GM19328 (cell line): ENCODE measurements at regions not wholly inside any gene's neighbourhood (a gene's known extent, or its start where the extent isn't known, plus 50 kb on each side); places are given as distances from the start of the nearest gene placed in this dataset.
"Not testable (repeated sequence)": the region's sequence is repeated elsewhere in the genome, so short reads cannot be mapped to it uniquely, and the experiment has no call there.

Source experiments
- ATAC-seq: cut with Tn5 transposase; IDR thresholded peaks from one replicate; pipeline ENCODE4 v1.9.1; 2021; ENCODE audit warnings: mild to moderate bottlenecking, moderate library complexity; ENCODE audit not compliant: unreplicated experiment

DNA sequence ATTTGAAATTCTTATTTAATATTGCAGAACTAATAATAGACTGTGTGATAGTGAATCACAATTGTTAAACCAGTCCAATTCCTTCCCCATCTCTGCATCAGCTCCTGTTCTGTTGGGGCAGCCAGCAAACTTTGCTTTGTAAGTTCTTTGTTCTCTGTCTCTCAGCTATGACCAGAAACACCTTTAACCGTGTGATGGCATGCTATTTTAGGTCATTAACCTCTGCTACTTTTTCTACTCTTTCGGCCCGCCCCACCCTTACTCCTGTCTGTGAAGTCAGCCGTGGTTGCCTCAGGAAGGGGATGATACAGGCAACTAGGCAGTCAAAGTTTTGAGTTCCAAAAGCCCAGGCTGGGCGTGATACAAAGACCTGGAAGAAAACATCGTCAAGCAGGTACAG, 51.3 kb upstream of the EGFL6 start:
- ATAC-seq: no peak

DNA sequence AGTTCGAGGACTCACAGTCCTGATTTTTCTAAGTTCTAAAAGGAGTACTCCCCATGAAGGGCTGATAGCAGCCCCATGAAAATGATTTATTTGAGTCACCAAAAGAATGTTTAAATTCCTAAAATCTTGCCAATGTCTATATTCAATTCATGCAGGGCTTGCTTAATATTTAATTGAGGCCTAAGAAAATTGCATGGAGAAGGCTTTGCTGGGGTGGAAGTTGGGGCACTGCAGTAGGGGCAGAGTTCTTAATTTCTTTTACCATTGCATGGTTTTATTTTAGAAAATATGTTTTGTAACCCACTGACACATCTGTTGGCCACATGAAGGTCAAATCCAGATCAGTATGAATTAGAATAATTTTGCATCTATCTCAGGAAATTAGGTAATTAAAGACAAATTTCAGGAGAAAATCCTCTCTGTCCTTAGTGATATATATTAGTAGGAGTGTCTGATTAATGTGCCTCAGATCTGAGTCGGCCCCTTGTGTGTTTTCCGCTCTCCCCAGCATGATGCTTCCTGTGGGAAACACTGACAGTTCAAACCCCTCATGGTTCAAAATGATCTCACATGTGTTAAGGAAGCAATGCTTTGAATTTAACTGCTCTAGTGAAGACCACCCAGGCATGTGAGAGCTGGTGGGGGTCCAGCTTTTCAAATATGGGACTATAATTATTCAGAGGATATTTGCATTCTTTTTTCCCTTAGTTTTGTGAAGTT, 54.0 kb upstream of the EGFL6 start:
- no peak for ATAC-seq

DNA sequence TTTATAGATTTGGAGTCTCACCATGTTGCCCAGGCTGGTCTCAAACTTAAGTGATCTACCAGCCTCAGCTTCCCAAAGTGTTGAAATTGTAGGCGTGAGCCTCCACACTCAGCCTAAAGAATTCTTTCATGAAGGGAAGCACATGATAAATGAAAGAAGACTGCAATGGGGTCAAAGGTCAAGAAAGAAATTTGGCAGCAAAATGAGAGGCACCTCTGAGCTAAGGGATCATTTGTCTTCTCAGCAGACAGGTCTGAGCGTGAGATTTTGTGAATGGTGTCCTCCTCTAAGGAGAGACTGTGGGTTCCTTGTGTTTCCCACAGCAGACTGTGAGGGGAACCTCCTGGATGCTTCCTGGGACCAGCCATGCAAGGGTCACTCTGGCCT, 57.5 kb upstream of the EGFL6 start:
- no peak for ATAC-seq

DNA sequence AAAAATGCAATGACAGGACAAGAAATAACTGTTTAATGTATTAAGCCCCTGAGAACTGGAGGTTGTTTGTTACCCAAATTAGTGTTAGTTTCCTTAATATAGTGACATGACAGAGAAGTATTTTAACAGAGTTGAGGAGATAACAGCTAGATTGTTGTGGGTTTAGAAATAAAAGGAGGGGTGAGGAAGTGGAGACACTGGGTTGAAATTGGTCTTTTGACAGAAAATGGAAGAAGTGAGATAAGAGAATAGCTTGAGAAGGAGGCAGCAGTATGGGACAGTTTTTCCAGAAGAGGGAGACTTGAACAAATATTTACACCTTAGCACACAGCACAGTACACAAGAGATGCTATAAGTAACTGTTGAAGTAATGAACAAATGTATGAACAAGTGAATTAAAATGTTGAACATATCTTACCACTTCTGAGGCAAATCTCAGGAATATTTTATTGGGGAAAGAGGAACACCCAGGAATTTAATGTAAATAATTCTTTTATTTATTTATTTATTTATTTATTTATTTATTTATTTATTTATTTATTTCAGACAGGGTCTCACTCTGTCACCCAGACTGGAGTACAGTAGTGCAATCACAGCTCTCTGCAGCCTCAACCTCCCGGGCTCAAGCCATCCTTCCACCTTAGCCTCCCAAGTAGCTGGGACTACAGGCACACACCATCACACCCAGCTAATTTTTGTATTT, 58.0 kb upstream of the EGFL6 start:
- no peak for ATAC-seq

DNA sequence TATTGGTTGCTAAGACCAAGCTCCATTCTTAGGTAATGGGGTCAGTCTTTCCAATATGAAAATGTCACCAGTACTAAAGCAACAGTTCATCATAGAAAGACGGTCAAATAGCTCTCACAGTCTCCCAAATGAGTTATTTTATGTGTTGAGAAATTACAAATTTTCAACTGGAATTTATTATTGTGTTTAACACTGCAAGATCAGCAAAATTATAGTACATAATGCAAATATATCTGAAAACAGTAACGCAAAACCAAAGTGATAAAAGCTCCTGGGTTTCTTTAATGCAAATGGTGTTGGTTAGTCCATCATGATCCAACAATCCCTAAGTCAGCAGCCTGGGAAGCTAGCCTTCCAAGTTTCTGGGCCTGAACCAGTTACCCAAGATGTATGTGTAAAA, 61.5 kb upstream of the EGFL6 start:
- no peak for ATAC-seq

DNA sequence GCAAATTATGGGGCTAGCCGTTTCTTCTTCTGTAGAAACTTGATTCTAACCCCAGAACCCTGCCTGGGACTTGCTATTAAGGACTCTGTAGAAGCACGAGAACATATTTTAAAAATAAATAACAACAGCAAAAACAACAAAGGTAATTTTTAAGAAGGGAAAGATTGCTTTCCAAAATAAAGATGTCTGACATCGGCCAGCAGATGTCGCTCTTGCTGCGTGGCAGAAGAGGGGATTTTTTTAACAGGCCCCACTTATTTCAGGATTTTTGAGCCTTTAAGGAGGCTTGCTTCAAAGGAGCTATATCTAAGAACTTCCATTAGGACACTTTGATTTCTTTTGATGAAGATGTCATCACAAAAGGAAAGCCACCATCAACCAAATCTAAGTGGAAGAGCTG, 62.8 kb upstream of the EGFL6 start:
- no peak for ATAC-seq

DNA sequence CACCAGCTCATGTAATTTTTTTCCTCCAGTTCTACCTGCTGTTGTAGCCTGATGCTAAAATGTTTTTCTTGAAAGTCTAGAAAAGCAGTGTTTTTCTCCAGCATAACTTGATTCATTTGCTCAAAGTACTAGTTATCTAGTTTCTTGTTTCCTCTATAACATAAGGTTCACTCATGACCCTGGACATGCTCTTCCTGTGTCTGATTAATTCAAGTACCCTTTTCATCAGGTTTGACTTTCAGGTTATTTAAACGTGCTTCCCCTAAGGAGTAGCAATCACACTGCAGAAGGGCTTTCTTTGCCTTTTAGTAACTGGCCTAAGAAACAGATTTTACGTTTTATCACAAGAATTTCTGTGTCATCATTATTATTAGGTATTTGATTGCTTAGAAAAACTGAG, 66.8 kb upstream of the EGFL6 start:
- no peak for ATAC-seq

DNA sequence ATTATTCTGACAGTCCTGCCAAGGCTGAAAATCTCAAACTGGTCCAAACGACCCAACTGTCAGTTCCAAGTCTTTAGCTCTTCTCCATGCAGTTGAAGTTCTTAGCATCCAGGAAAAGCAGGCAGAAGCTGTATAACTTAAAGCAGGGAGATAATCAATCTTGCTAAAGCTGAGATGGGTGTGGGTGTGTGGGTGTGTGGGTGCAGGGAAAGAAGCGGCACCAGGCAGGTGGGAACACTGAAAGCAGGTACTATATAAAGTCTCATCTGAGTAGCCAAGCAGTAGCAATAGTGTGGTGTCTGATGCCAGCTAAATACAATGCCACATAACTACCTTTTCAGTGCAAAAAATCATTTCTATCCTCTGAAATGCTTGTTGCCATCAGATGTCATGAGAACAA, 69.7 kb upstream of the EGFL6 start:
- ATAC-seq: no peak

DNA sequence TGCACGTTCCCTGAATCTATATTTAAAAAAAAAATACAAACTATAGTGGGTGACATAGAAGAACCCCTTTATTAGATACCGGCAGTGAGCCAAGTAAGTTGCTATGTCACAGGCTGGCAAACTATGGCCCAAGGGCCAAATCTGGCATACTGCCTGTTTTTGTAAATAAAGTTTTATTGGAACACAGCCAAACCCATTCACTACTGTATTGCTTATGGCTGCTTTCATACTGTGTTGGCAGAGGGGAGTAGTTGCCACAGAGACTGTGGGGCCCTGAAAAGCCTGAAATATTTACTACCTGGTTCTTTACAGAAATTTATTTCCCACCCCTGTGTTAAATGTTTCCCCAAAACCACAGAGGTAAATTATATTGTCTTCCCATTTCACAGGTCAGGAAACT, 71.2 kb upstream of the EGFL6 start:
- no peak for ATAC-seq

DNA sequence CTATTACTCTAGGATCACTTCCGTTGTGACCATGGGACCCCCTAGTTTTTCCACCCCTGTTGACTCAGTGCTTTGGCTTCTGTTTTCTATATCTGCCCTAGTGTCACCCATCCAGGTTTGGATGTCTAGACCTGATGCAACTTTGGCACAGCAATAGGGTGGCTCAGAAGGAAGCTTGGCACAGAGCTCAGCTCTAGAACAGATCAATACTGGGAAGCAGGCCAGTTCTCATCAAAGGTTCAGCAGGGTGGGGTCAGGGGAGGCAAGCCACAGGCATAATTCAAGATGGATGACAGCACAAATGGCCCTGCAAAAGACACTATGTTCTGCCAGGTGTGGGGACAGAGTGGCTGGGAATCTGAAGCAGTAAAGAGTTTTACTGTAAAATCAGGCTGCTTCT, 74.2 kb upstream of the EGFL6 start:
- ATAC-seq: no peak

DNA sequence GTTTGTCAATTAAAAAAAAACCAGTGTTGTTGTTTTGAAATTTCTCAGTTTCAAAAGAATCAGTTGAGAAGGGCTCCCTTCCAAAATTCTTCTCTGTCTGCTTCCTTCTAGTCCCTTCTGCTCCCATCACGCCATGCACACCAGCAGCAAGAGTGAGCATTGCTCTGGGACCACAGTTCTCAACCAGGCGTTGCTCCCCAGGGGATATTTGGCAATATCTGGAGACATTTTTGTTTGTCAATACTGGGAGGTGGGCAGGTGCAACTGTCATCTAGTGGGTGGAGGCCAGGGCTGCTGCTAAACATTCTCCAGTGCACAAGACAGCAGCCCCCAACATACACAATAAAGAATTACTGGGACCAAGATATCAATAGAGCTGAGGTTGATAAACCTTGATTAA, 74.8 kb upstream of the EGFL6 start:
- ATAC-seq: no peak

DNA sequence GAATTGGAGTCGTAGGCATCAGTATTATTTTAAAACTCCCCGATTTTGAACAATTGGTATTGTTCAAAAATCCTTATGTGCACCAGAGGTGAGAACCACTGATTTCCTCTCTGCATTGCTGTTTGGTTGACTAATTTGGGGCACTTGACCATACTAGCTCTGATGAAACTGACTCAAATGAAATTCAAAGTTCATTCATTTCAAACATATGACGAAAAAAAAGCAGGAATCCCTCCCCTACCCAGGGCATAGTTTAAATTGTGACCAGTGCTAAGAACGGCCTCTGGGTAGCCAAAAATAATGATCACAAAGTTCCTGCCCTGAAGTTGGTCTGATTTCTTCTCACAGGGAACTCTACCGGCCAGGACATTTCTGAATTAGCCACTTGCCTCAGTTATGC, 75.7 kb upstream of the EGFL6 start:
- ATAC-seq: no peak

DNA sequence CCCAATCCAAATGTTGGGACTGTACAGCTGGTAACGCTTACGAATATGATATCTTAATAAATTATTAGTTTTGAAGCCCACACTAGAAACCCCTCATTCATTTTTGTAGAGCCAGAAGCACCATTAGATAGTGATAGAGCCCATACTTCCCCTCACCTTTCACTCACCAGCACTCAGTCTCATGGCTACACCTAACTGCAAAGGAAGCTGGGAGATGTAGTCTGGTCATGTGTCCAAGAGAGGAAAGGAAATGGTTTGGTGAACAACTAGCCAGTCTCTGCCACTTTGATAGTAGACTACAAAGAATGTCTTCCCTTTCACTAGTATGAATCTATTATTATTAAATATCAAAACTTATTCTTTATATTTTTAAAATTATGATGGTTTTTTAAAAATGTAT, 77.1 kb upstream of the EGFL6 start:
- ATAC-seq: no peak

DNA sequence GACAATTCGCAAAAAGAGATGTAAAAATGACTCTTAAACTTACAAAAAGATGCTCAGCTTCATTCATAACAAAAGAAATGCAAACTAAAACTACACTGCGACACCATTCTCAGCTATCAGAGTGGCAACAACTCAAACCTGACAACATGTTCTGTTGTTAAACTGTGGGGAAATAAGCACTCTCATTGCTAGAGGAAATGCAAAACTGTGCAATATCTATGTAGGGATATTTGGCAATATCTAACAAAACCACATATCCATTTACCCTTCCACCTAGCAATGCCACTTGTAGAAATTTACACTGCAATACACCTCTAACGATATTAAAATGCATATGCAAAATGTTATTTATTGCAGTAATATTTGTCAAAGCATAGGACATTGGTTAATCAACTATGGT, 78.3 kb upstream of the EGFL6 start:
- ATAC-seq: no peak

DNA sequence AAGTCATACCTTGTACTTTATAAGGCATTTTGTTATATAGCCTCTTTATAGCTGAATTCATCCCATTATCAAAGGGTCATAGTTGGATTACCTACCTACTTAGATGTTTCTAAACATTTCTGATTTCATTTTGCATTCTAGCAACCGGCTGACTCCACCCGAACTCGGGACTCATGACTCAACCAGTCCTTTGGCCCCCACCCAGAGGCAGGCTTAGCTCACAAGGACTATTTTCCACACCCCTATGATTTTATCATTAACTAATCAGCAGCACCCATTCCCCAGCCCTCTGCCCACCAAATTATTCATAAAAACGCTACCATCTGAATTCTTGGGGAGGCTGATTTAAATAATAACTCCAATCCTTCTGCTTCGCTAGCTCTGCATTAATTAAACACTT, 79.9 kb upstream of the EGFL6 start:
- no peak for ATAC-seq

DNA sequence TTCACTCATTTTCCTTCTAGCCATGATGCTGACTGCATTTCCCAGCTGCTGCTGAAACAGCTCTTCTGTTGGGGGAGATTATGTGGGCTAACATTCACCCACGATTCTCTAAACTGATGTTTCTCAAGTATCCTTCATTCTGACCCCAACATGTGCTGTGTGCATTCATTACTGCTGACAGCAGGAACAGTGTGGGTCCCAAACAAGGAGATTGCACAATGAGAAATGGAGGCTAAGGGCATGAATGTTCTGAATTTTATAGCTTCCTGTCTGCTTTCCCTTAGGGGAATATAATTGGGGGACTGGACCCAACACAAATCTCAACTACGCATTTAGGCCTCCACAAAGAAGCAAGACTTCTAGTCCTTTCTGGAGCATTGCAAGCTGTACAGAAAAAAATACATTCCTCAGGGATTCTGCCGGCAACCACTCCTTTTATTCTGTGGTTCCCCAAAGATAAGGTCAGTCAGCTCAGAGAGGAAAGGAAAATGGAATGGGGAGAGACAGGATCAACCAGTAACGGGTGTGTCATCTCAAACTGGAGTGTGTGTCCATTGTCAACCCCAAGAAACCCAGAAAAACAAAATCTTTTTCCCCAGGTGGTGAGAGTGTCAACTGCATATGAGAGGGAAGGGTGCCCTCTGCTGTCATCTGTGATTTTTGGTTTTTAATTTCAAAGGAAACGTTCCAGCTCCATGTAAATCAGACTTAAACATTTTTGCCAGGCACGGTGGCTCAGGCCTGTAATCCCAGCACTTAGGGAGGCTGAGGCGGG, 81.5 kb upstream of the EGFL6 start:
- ATAC-seq: no peak

DNA sequence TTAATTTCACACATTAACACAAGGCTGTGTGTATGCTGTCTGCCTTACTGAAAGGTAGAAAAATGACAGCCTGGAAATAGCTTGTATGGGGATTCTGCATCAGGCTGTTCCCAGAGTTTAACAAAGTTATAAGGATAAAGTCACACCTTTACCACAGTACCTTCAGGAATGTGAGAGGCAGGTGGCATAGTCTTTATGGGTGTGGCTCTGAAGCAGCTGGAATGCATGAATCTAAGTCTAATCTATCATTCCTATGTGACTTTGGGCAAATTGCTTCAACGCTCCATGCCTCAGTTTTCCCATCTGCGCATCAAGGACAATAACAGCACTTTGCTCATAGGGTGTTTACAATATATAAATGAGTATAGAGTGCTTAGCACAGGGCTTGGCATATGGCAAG, 84.2 kb upstream of the EGFL6 start:
- no peak for ATAC-seq

DNA sequence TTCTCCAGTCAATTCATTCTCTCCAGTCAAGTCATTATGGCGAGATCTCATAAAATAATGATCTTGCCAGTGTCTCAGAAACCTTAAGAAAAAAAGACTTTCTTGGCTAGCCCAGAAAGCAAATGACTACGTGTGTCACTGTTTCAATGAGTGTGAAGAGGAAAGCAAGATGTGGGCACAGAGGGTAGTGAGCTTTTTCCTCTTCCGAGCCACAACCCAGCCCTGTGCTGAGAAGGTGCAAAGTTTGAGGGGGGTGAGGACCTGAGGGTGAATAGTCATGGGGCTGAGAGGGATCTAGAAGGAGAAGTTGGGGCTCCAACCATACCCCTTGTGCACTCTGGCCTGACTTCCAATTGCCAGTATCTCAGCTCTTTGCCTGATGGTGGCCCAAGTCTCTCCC, 85.6 kb upstream of the EGFL6 start:
- no peak for ATAC-seq

DNA sequence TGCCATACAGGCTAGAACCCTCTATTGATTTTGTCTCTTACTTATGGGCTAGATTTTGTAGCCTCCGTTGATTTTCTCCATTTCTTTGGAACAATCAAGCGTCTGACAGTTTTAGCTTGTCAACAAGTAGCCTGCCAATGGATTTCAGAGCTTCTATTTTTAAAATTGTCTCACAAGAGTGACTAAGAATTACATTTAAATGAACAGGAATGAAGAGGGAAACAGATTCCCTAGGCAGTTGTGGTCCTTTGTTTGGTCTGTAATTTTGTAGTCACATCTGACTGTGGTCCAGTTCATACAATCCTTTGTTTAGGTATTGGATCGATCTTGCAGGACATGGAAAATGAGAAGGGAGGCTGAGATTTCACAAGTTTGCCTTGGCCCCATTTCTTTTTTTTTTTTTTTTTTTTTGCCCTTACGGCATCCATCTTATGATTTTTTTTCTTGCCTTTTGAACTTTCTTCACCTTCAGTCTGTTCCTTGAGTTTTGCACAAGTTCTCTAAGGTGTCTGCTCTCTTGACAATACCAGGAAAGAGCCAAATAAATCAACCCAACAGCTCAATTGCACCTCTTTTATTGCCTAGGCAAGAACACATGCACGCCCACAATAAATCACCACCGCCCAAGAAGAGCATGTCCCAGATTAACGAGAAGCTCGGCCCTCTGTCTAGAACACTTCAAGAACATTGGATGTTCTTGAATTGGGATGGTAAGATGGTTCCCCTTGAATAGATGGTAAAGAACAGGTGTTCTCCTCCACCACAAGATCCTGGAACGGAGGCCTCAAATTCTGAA, 86.5 kb upstream of the EGFL6 start:
- ATAC-seq: no peak

DNA sequence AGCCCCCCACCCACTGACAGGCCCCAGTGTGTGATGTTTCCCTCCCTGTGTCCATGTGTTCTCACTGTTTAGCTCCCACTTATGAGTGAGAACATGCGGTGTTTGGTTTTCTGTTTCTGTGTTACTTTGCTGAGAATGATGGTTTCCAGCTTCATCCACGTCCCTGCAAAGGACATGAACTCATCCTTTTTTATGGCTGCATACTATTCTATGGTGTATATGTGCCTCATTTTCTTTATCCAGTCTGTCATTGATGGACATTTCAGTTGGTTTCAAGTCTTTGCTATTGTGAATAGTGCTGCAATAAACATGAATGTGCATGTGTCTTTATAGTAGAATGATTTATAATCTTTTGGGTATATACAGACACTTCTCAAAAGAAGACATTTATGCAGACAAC, 88.6 kb upstream of the EGFL6 start:
- ATAC-seq: not testable (repeated sequence)

DNA sequence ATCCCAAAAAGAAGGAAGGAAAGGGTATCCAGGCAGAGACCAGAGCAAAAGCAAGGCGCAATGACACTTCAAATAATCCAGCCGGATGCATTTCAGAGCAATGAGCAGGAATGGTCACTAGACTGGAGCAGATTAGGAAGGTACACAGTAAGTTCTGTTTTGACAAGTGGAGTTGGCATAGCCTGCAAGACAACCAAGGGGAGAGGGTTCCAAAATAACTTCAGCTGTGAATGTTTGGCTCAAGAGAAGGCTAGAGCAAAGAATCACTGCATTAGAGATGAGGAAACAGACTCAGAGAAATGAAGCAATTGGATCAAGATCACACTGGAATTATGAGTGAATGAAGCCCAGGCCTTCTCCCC, 90.0 kb upstream of the EGFL6 start:
- no peak for ATAC-seq
